ENCODE measurements at regions not wholly inside any gene's neighbourhood (a gene's known extent, or its start where the extent isn't known, plus 50 kb on each side); places are given as distances from the start of the nearest gene placed in this dataset.

DNA sequence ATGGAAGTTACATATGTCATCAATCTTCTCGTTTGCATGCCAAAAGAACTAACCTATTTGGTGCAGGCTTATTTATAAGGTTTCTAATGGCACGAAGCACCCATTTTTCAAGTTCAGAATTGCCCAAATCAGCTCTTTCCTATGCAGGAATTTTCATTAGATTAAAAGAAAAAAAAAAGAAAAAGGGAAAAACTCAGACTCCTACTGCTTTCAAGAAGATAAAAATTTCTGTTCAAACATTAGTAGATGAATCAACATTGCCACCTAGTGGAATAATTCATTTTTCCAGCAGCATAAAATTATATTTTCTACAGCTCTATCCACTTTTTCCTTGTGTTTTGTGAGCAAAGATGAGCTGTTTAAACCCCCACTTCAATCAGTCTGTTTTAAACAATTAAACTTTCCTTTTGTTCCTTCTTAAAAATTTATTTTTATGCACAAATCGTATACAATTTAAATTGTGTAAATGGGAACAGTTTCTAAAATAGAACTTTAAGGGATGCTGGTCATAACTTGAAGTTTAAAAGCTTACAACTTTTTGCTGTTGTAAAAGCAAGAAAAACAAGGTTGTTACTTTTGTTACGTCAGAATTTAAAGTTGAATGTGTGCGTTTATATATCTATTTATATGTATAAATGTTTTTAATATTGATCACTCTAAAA is 309.9 kb downstream of the ARAP2 start:
- TF ChIP-seq, protein P1, sequence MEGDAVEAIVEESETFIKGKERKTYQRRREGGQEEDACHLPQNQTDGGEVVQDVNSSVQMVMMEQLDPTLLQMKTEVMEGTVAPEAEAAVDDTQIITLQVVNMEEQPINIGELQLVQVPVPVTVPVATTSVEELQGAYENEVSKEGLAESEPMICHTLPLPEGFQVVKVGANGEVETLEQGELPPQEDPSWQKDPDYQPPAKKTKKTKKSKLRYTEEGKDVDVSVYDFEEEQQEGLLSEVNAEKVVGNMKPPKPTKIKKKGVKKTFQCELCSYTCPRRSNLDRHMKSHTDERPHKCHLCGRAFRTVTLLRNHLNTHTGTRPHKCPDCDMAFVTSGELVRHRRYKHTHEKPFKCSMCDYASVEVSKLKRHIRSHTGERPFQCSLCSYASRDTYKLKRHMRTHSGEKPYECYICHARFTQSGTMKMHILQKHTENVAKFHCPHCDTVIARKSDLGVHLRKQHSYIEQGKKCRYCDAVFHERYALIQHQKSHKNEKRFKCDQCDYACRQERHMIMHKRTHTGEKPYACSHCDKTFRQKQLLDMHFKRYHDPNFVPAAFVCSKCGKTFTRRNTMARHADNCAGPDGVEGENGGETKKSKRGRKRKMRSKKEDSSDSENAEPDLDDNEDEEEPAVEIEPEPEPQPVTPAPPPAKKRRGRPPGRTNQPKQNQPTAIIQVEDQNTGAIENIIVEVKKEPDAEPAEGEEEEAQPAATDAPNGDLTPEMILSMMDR (conservative IDR thresholded peaks at IDR 0.05; ENCODE audit: low read length) = peak; percentile 57

GRCh38 chr4:35938936-35939335 is 305.4 kb downstream of the ARAP2 start:
- H3K4me3 ChIP-seq (ENCODE audit: low read length) = no peak overlapping the region
- no peak for DNase-seq (ENCODE audit: low read depth)
- TF ChIP-seq, protein P1 (conservative IDR thresholded peaks at IDR 0.05; ENCODE audit: low read length) = no peak

More for the DNA sequence above, 309.9 kb downstream of the ARAP2 start:
- peak; percentile 8 for DNase-seq (ENCODE audit: low read depth)
- H3K4me3 ChIP-seq (ENCODE audit: low read length) = no peak overlapping the region

DNA sequence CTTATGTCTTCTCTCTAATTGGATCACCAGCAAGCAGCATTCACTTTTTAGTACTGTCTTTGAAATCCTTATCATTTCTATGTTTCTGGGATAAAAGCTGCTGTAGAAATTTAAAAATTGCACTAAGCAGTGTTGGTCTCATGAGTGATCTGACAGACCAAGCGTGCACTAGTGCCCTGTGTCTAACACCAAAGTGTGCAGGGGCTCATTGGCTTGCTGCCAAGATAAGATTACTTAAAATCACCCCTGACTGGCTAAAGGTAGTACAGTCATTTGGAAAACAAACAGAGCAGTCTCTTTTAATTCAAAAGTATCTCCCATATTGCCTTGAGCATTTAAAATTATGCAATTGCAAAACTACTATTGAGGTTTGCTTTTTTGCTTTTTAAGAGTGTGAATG is 304.6 kb downstream of the ARAP2 start:
- no peak for DNase-seq (ENCODE audit: low read depth)
- TF ChIP-seq, protein P1 (conservative IDR thresholded peaks at IDR 0.05; ENCODE audit: low read length) = no peak
- no peak overlapping the region for H3K4me3 ChIP-seq (ENCODE audit: low read length)

DNA sequence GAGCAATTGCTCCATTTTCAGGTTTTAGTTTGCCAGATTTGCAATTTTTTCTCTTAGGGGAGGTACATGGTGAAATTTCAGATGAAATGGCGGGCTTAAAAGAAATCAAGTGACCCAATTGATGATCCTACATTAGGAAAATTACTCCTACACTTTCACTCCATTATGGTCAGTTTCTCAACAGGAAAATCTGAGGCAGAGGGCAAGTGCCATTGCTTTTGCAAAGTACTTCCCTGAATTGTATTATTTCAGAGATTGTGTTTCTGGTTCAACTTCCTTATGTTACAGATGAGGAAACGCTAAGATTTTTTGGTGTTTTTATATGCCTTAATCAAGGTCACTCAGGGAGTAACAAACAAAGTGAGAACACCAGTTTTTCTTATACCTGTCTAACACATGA is 302.2 kb downstream of the ARAP2 start:
- DNase-seq (ENCODE audit: low read depth) = no peak
- TF ChIP-seq, protein P1 (conservative IDR thresholded peaks at IDR 0.05; ENCODE audit: low read length) = no peak
- no peak overlapping the region for H3K4me3 ChIP-seq (ENCODE audit: low read length)

DNA sequence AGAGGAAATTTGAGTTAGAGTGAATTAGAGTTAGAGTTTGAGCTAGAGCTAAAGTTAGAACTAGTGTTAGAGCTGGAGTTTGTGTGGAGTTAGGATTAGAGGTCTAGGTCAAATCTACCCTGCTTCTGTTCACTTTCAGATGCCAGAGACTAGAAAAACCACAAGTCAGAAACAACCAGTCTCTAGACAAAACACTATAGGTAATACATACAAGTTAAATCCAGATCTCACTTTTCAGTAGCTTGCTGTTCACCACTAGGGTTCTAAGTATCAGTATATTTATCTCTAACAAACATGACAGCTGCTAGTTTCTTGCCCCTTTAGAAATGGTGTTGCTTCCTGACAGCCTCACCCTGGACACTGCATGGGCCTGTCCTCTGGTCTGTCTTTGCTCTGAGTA is 300.7 kb downstream of the ARAP2 start:
- H3K4me3 ChIP-seq (ENCODE audit: low read length) = no peak overlapping the region
- DNase-seq (ENCODE audit: low read depth) = no peak
- TF ChIP-seq, protein P1 (conservative IDR thresholded peaks at IDR 0.05; ENCODE audit: low read length) = no peak

- DNase-seq (ENCODE audit: low read depth) = no peak
- H3K4me3 ChIP-seq (ENCODE audit: low read length) = no peak overlapping the region
- TF ChIP-seq, protein P1 (conservative IDR thresholded peaks at IDR 0.05; ENCODE audit: low read length) = no peak
These were observed 296.1 kb downstream of the ARAP2 start for GRCh38 chr4:35948171-35948570.

DNA sequence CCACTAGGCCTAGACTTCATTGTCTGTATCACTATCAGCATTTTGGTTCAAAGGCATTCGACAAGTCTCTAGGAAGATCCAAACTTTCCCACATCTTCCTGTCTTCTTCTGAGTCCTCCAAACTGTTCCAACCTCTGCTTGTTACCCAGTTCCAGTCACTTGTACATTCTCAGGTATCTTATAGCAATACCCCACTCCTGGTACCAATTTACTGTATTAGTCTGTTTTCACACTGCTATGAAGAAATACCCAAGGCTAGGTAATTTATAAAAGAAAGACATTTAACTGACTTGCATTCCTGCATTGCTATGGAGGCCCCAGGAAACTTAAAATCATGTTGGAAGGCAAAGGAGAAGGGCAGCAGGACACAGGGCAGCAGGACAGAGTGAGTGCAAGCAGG is 293.9 kb downstream of the ARAP2 start:
- no peak for DNase-seq (ENCODE audit: low read depth)
- H3K4me3 ChIP-seq (ENCODE audit: low read length) = no peak overlapping the region
- TF ChIP-seq, protein P1 (conservative IDR thresholded peaks at IDR 0.05; ENCODE audit: low read length) = no peak
